T47D (cell line): ENCODE measurements at regions not wholly inside any gene's neighbourhood (a gene's known extent, or its start where the extent isn't known, plus 50 kb on each side); places are given as distances from the start of the nearest gene placed in this dataset.
"Not testable (repeated sequence)": the region's sequence is repeated elsewhere in the genome, so short reads cannot be mapped to it uniquely, and the experiment has no call there.

Source experiments
- DNase-seq, 2 experiments: peaks; one replicate each; pipeline versions ENCODE4 v3.0.0 to v3.0.0-alpha.2; 2011 to 2012; ENCODE audit warnings: low read depth in 1 of 2, low spot score in 1 of 2
- JUND ChIP-seq: IDR thresholded peaks from 2 replicates; pipeline ENCODE4 v1.6.1; 2012; ENCODE audit warnings: low read depth
- in situ Hi-C: cut with HindIII; loops from 2 replicates; pipeline ENCODE4 v1.10.0; 2016; ENCODE audit warnings: low sequenced_read_pairs, low pct_unique_long_range_greater_than_20kb

DNA sequence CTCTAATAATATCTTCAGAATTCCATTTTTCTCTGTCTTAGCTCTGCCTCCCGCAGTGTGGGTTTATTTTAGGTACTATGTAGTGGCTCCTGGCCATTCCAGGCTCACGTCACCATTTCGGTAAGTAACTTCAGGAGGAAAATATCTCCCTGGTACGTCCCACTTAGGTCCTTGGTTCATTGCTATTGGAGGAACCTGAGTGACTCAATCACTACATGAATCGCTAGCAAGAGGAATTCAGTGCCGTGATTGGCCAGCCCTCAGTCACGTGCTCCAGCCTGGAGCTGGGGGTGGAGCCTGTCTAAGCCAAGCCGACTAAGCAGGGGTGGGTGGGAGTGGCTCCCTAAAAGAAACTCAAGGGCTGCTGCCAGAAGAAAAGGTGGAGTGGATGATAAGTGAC lies 67.3 kb upstream of the E2F3 start:
- no peak for DNase-seq
- TF ChIP-seq JUND = no peak
- in situ Hi-C loops = no loop called here

- in situ Hi-C loops = no loop called here
- DNase-seq = no peak
- no peak for TF ChIP-seq JUND
Measured at GRCh38 chr6:20334962-20335361, 66.7 kb upstream of the E2F3 start.

GRCh38 chr6:20335872-20336271 lies 65.8 kb upstream of the E2F3 start:
- in situ Hi-C loops = no loop called here
- TF ChIP-seq JUND = no peak
- no peak for DNase-seq

GRCh38 chr6:20338156-20338555 lies 63.5 kb upstream of the E2F3 start:
- in situ Hi-C loops = no loop called here

GRCh38 chr6:20340068-20340848 lies 61.4 kb upstream of the E2F3 start:
- DNase-seq = no peak
- in situ Hi-C loops = no loop called here
- no peak for TF ChIP-seq JUND

More at GRCh38 chr6:20338156-20338555, 63.5 kb upstream of the E2F3 start:
- no peak for DNase-seq
- no peak for TF ChIP-seq JUND

- no peak for TF ChIP-seq JUND
- DNase-seq = no peak
- in situ Hi-C loops = no loop called here
Measured at GRCh38 chr6:20341096-20341495, 60.6 kb upstream of the E2F3 start.

DNA sequence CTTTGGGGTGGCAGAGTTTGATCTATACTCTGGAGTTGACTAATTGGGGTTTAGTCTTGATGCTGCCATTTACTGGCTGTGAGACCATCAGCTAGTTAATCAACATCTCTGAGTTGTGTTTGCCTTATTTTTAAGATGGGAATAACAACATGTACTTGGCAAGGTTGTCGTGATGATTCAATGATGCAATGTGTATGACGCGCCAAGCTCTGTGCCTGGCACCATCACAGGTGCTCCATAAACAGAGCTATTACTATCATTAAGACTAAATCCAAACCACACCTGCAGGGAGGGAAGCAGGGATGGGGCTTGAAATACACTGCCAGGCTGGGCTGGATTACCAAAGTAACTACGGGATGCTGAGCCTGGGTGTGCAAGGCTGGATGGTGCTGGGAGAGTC lies 60.1 kb upstream of the E2F3 start:
- in situ Hi-C loops = no loop called here
- no peak for TF ChIP-seq JUND
- DNase-seq = no peak

GRCh38 chr6:20346948-20347347 lies 54.7 kb upstream of the E2F3 start:
- DNase-seq, in situ Hi-C loops: not testable (repeated sequence)

DNA sequence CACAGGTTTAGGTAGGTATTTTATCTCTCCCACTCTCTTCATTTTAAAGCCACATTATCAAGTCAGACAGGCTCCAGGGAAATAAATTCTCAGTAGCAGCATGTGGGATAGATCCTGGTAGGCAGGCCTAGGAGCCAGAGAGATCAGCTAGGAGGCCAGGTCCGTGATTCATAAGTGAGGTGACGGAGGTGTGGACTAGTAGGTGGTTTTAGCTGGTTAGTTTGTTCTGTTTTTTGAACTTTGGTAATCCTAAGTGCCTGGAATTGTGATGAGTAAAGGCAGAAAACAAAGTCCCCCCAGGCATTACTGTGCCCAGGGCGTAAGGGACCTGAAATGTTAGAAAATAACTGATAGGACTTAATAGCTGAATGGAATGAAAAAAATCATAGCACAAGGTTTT lies 53.6 kb upstream of the E2F3 start:
- no peak for DNase-seq
- no peak for TF ChIP-seq JUND
- in situ Hi-C loops = no loop called here

GRCh38 chr6:20349225-20349624 lies 52.5 kb upstream of the E2F3 start:
- in situ Hi-C loops = no loop called here
- DNase-seq = no peak
- TF ChIP-seq JUND = no peak

DNA sequence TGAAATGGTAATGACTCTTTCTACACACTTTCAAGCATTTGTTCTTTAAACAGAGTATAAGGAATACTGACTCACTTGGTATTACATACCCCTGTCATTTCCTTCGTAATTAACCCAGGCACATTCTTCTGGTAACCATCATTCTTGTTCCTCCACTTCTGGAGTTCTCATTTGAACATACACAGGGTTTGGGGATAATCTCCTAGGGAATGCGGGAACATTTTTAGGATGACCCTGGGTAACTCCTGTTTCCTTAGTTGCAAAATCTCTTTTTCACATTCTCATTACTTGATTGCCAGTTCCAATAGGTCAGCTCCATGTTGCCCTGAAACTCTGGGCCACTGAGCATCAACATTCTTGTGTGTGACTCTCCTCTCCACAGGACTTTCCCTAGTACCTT lies 51.5 kb upstream of the E2F3 start:
- in situ Hi-C loops = no loop called here
- no peak for TF ChIP-seq JUND
- DNase-seq = no peak

- no peak for TF ChIP-seq JUND
- in situ Hi-C loops = no loop called here
- no peak for DNase-seq
Measured at GRCh38 chr6:20351534-20351933, 50.1 kb upstream of the E2F3 start.
